WTC11 (cell line): ENCODE measurements at regions not wholly inside any gene's neighbourhood (a gene's known extent, or its start where the extent isn't known, plus 50 kb on each side); places are given as distances from the start of the nearest gene placed in this dataset.

Experiments used
- ATAC-seq: fragments of 200-7000 bp; cut with Tn5 transposase; 2 replicates; pipeline ENCODE4 v1.10.0; 2021; ENCODE audit warnings: mild to moderate bottlenecking, moderate library complexity
- CTCF ChIA-PET: fragments of 300-600 bp; sonication (Branson Sonifier 250); formaldehyde crosslinking; loops from one replicate; lab custom pipeline; 2021; ENCODE audit warnings: antibody characterized with exemption; lab: Charles Lee
- POLR2A ChIA-PET: fragments of 350-600 bp; sonication (Branson Sonifier 250); formaldehyde crosslinking; loops from one replicate; lab custom pipeline; 2021; ENCODE audit warnings: antibody characterized with exemption; lab: Charles Lee
- DNase-seq: peaks from one replicate; pipeline ENCODE4 v3.0.0; 2021; ENCODE audit warnings: low spot score
- H3K27ac Mint-ChIP-seq: 2 replicates; pipeline ENCODE4 v1.8.0; 2021; ENCODE audit warnings: mixed read lengths
- H3K27me3 Mint-ChIP-seq: 2 replicates; pipeline ENCODE4 v1.8.0; 2021; ENCODE audit warnings: low read depth, mild to moderate bottlenecking, moderate library complexity, mixed read lengths
- H3K36me3 Mint-ChIP-seq: 2 replicates; pipeline ENCODE4 v1.8.0; 2021; ENCODE audit warnings: mixed read lengths
- H3K4me1 Mint-ChIP-seq: 2 replicates; pipeline ENCODE4 v1.8.0; 2022; ENCODE audit warnings: mixed read lengths
- H3K4me3 Mint-ChIP-seq: 2 replicates; pipeline ENCODE4 v1.8.0; 2021; ENCODE audit warnings: mild to moderate bottlenecking, moderate library complexity, mixed read lengths
- H3K9me3 Mint-ChIP-seq: 2 replicates; pipeline ENCODE4 v1.8.0; 2021; ENCODE audit warnings: mixed read lengths
- FOXK1 ChIP-seq: sonication (generic); formaldehyde crosslinking; IDR thresholded peaks from 2 replicates; pipeline ENCODE4 v1.8.0; 2022; ENCODE audit warnings: mild to moderate bottlenecking, moderate library complexity, missing genetic modification reagents
- MXD4 ChIP-seq: fragments of 250-450 bp; sonication (Bioruptor Pico); IDR thresholded peaks from 2 replicates; pipeline ENCODE4 v1.8.0; 2021; ENCODE audit warnings: mild to moderate bottlenecking, moderate library complexity, borderline replicate concordance
- NFATC4 ChIP-seq: fragments of 250-450 bp; sonication (Bioruptor Pico); IDR thresholded peaks from 2 replicates; pipeline ENCODE4 v1.9.0; 2021; ENCODE audit warnings: mild to moderate bottlenecking
- NFE2L1 ChIP-seq: sonication (generic); formaldehyde crosslinking; IDR thresholded peaks from 2 replicates; pipeline ENCODE4 v1.8.1; 2023; ENCODE audit warnings: missing genetic modification reagents
- OVOL2 ChIP-seq: fragments of 250-450 bp; sonication (Bioruptor Pico); IDR thresholded peaks from 2 replicates; pipeline ENCODE4 v1.9.0; 2021; ENCODE audit warnings: mild to moderate bottlenecking, borderline replicate concordance
- RELA ChIP-seq: sonication (generic); formaldehyde crosslinking; IDR thresholded peaks from 2 replicates; pipeline ENCODE4 v1.8.1; 2022; ENCODE audit warnings: missing genetic modification reagents, mild to moderate bottlenecking, borderline replicate concordance
- SOX15 ChIP-seq: fragments of 250-450 bp; sonication (Bioruptor Pico); IDR thresholded peaks from 2 replicates; pipeline ENCODE4 v1.9.0; 2021; ENCODE audit warnings: mild to moderate bottlenecking
- TEAD4 ChIP-seq: sonication (generic); formaldehyde crosslinking; IDR thresholded peaks from 2 replicates; pipeline ENCODE4 v1.8.0; 2022; ENCODE audit warnings: mild to moderate bottlenecking, missing genetic modification reagents
- ZNF317 ChIP-seq: sonication (generic); formaldehyde crosslinking; IDR thresholded peaks from 2 replicates; pipeline ENCODE4 v1.8.1; 2023; ENCODE audit warnings: low read depth, mild to moderate bottlenecking, moderate library complexity, missing genetic modification reagents, borderline replicate concordance
- ZNF396 ChIP-seq: fragments of 250-450 bp; sonication (Bioruptor Pico); IDR thresholded peaks from 2 replicates; pipeline ENCODE4 v1.8.0; 2021; ENCODE audit warnings: mild to moderate bottlenecking, moderate library complexity, borderline replicate concordance
- ZNF416 ChIP-seq: fragments of 250-450 bp; sonication (Bioruptor Pico); IDR thresholded peaks from 2 replicates; pipeline ENCODE4 v1.9.0; 2021; ENCODE audit warnings: mild to moderate bottlenecking, inconsistent platforms
- ZNF423 ChIP-seq: fragments of 250-450 bp; sonication (Bioruptor Pico); IDR thresholded peaks from 2 replicates; pipeline ENCODE4 v2.1.2; 2022; ENCODE audit warnings: mild to moderate bottlenecking, moderate library complexity
- TF ChIP-seq, protein P1 (sequence below): sonication (generic); formaldehyde crosslinking; IDR thresholded peaks from 2 replicates; pipeline ENCODE4 v1.8.0; 2022; ENCODE audit warnings: mild to moderate bottlenecking, missing genetic modification reagents
- TF ChIP-seq, protein P2 (sequence below): fragments of 250-450 bp; sonication (Bioruptor Pico); IDR thresholded peaks from 2 replicates; pipeline ENCODE4 v1.9.0; 2021; ENCODE audit warnings: moderate library complexity, mild to moderate bottlenecking, inconsistent platforms, borderline replicate concordance
- TF ChIP-seq, protein P3 (sequence below): sonication (generic); formaldehyde crosslinking; IDR thresholded peaks from 2 replicates; pipeline ENCODE4 v1.8.0; 2023; ENCODE audit warnings: mild to moderate bottlenecking, missing genetic modification reagents
- TF ChIP-seq, protein P4 (sequence below): sonication (generic); formaldehyde crosslinking; IDR thresholded peaks from 2 replicates; pipeline ENCODE4 v1.8.1; 2022; ENCODE audit warnings: low read depth, mild to moderate bottlenecking, moderate library complexity, missing genetic modification reagents, borderline replicate concordance
- TF ChIP-seq, protein P5 (sequence below): sonication (generic); formaldehyde crosslinking; IDR thresholded peaks from 2 replicates; pipeline ENCODE4 v1.8.1; 2023; ENCODE audit warnings: mild to moderate bottlenecking, moderate library complexity, missing genetic modification reagents

DNA sequence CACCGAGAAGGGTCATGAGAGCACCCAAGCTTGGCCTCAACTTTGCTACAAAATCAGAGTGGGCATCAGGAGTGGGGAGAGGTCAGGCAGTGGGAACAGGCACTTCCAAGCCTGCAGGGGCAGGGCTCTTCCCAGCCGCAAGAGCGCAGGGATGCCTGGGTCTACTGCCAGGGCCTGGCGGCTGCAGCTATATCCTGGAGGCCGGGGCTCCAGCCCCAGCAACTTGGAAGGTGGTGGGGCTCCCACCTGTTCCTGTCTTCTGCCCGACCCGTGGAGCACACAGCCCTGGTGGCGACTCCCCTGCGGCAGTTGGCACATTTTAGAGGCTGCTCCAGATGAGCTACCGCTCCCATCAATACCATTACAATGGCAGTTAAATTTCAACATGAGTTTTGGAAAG is 607.0 kb downstream of the TRAM1L1 start:
- ATAC-seq (no peak), DNase-seq (no peak)
- CTCF ChIA-PET, result no interaction called here
- Mint-ChIP-seq H3K27ac (no peak overlapping the region), H3K4me3 (no peak overlapping the region), H3K27me3 (no peaks in the 10 kb centered on the region), H3K9me3 (no peaks in the 10 kb centered on the region; the same call in 1 of the 2 replicates), H3K4me1 (no peaks in the 10 kb centered on the region), H3K36me3 (no peaks in the 10 kb centered on the region)
- POLR2A ChIA-PET, result no interaction called here
- TF ChIP-seq OVOL2 (CRISPR knock-in tag) (no peak), SOX15 (CRISPR knock-in tag) (no peak), ZNF396 (CRISPR knock-in tag) (no peak), NFE2L1 (CRISPR knock-in tag) (no peak), FOXK1 (no peak), ZNF423 (CRISPR knock-in tag) (no peak), NFATC4 (CRISPR knock-in tag) (no peak), ZNF416 (CRISPR knock-in tag) (no peak), RELA (CRISPR knock-in tag) (no peak), MXD4 (CRISPR knock-in tag) (no peak)
- TF ChIP-seq, protein P1, sequence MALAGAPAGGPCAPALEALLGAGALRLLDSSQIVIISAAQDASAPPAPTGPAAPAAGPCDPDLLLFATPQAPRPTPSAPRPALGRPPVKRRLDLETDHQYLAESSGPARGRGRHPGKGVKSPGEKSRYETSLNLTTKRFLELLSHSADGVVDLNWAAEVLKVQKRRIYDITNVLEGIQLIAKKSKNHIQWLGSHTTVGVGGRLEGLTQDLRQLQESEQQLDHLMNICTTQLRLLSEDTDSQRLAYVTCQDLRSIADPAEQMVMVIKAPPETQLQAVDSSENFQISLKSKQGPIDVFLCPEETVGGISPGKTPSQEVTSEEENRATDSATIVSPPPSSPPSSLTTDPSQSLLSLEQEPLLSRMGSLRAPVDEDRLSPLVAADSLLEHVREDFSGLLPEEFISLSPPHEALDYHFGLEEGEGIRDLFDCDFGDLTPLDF, result no peak
- TF ChIP-seq, protein P2, sequence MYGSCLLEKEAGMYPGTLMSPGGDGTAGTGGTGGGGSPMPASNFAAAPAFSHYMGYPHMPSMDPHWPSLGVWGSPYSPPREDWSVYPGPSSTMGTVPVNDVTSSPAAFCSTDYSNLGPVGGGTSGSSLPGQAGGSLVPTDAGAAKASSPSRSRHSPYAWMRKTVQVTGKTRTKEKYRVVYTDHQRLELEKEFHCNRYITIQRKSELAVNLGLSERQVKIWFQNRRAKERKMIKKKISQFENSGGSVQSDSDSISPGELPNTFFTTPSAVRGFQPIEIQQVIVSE, result no peak

DNA sequence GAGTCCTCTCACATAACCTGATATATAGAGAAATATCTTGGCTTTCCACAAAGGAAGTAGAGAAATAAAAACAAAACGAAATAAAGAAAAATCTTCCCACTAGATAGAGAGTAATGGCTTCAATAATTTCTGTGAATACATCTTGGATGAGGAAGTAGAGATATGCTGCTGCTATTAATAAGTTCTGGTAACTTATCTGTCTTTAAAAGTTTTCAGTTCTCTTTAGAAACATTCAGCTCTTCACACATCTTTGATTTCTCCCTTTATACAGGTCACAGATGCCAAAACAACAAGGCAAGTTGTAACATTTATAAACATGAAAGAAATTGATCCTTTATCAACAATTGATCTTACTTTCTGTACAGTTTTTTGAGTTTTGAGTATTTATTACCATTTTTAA is 615.8 kb downstream of the TRAM1L1 start:
- Mint-ChIP-seq H3K27ac (no peak overlapping the region), H3K4me1 (peaks cover 9% of the 10 kb centered on the region), H3K4me3 (no peak overlapping the region), H3K9me3 (no peaks in the 10 kb centered on the region), H3K36me3 (no peaks in the 10 kb centered on the region), H3K27me3 (no peaks in the 10 kb centered on the region)
- CTCF ChIA-PET, result no interaction called here
- ATAC-seq, result no peak
- no peak for DNase-seq
- TF ChIP-seq TEAD4 (CRISPR knock-in tag), result no peak
- TF ChIP-seq ZNF317 (CRISPR knock-in tag), result no peak
- TF ChIP-seq, protein P3, sequence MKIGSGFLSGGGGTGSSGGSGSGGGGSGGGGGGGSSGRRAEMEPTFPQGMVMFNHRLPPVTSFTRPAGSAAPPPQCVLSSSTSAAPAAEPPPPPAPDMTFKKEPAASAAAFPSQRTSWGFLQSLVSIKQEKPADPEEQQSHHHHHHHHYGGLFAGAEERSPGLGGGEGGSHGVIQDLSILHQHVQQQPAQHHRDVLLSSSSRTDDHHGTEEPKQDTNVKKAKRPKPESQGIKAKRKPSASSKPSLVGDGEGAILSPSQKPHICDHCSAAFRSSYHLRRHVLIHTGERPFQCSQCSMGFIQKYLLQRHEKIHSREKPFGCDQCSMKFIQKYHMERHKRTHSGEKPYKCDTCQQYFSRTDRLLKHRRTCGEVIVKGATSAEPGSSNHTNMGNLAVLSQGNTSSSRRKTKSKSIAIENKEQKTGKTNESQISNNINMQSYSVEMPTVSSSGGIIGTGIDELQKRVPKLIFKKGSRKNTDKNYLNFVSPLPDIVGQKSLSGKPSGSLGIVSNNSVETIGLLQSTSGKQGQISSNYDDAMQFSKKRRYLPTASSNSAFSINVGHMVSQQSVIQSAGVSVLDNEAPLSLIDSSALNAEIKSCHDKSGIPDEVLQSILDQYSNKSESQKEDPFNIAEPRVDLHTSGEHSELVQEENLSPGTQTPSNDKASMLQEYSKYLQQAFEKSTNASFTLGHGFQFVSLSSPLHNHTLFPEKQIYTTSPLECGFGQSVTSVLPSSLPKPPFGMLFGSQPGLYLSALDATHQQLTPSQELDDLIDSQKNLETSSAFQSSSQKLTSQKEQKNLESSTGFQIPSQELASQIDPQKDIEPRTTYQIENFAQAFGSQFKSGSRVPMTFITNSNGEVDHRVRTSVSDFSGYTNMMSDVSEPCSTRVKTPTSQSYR (CRISPR knock-in tag), result no peak
- TF ChIP-seq, protein P4, sequence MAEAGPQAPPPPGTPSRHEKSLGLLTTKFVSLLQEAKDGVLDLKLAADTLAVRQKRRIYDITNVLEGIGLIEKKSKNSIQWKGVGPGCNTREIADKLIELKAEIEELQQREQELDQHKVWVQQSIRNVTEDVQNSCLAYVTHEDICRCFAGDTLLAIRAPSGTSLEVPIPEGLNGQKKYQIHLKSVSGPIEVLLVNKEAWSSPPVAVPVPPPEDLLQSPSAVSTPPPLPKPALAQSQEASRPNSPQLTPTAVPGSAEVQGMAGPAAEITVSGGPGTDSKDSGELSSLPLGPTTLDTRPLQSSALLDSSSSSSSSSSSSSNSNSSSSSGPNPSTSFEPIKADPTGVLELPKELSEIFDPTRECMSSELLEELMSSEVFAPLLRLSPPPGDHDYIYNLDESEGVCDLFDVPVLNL (CRISPR knock-in tag), result no peak
- TF ChIP-seq, protein P5, sequence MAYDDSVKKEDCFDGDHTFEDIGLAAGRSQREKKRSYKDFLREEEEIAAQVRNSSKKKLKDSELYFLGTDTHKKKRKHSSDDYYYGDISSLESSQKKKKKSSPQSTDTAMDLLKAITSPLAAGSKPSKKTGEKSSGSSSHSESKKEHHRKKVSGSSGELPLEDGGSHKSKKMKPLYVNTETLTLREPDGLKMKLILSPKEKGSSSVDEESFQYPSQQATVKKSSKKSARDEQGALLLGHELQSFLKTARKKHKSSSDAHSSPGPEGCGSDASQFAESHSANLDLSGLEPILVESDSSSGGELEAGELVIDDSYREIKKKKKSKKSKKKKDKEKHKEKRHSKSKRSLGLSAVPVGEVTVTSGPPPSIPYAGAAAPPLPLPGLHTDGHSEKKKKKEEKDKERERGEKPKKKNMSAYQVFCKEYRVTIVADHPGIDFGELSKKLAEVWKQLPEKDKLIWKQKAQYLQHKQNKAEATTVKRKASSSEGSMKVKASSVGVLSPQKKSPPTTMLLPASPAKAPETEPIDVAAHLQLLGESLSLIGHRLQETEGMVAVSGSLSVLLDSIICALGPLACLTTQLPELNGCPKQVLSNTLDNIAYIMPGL, result no peak
- POLR2A ChIA-PET, result no interaction called here
